WERI-Rb-1 (cell line): ENCODE measurements at regions not wholly inside any gene's neighbourhood (a gene's known extent, or its start where the extent isn't known, plus 50 kb on each side); places are given as distances from the start of the nearest gene placed in this dataset.

Experiments
- DNase-seq: peaks from one replicate; pipeline ENCODE4 v3.0.0-alpha.2; 2020
- H3K27ac ChIP-seq: fragments of 250-450 bp; sonication (Bioruptor Pico); 2 replicates; pipeline ENCODE4 v1.5.1; 2020; ENCODE audit warnings: mild to moderate bottlenecking, moderate library complexity
- H3K27me3 ChIP-seq: fragments of 250-450 bp; sonication (Bioruptor Pico); 2 replicates; pipeline ENCODE4 v1.5.1; 2021; ENCODE audit warnings: mild to moderate bottlenecking, low read depth, moderate library complexity; ENCODE audit not compliant: insufficient read depth, severe bottlenecking
- H3K36me3 ChIP-seq: fragments of 250-450 bp; sonication (Bioruptor Pico); 2 replicates; pipeline ENCODE4 v1.5.1; 2020; ENCODE audit warnings: mild to moderate bottlenecking, moderate library complexity
- H3K4me3 ChIP-seq: 2 replicates; pipeline ENCODE4 v1.5.1; 2011; ENCODE audit warnings: low read depth, mild to moderate bottlenecking, control low read depth, low read length
- H3K9me3 ChIP-seq: fragments of 250-450 bp; sonication (Bioruptor Pico); 2 replicates; pipeline ENCODE4 v1.5.1; 2021; ENCODE audit warnings: mild to moderate bottlenecking, moderate library complexity; ENCODE audit not compliant: severe bottlenecking
- CTCF ChIP-seq: IDR thresholded peaks from 2 replicates; pipeline ENCODE4 v1.5.1; 2011; ENCODE audit warnings: low read depth, mild to moderate bottlenecking, control low read depth, inconsistent platforms, low read length

- Histone ChIP-seq H3K27me3 (no peaks in the 10 kb centered on the region), H3K4me3 (no peak overlapping the region), H3K36me3 (no peaks in the 10 kb centered on the region), H3K9me3 (no peaks in the 10 kb centered on the region), H3K27ac (no peak overlapping the region)
- TF ChIP-seq CTCF, result no peak
- DNase-seq, result no peak
These were observed 213.3 kb upstream of the THBS1 start for GRCh38 chr15:39367596-39367995.

- no peak for DNase-seq
- TF ChIP-seq CTCF, result no peak
- no peak overlapping the region for H3K4me3 ChIP-seq
- no peaks in the 10 kb centered on the region for H3K36me3 ChIP-seq
- no peak overlapping the region for H3K27ac ChIP-seq
- no peaks in the 10 kb centered on the region for H3K9me3 ChIP-seq
- H3K27me3 ChIP-seq, result no peaks in the 10 kb centered on the region
These were observed 211.1 kb upstream of the THBS1 start for GRCh38 chr15:39369768-39370167.

GRCh38 chr15:39376371-39376909 lies 204.4 kb upstream of the THBS1 start:
- Histone ChIP-seq H3K36me3 (no peaks in the 10 kb centered on the region), H3K27ac (no peak overlapping the region), H3K27me3 (peaks cover 2% of the 10 kb centered on the region), H3K9me3 (no peaks in the 10 kb centered on the region), H3K4me3 (no peak overlapping the region)
- no peak for TF ChIP-seq CTCF
- DNase-seq, result no peak

GRCh38 chr15:39381517-39381916 lies 199.4 kb upstream of the THBS1 start:
- Histone ChIP-seq H3K36me3 (no peaks in the 10 kb centered on the region), H3K9me3 (no peaks in the 10 kb centered on the region), H3K27me3 (peaks cover 12% of the 10 kb centered on the region), H3K27ac (no peak overlapping the region), H3K4me3 (no peak overlapping the region)
- TF ChIP-seq CTCF, result no peak
- no peak for DNase-seq

GRCh38 chr15:39388118-39388517 lies 192.8 kb upstream of the THBS1 start:
- DNase-seq, result no peak
- H3K9me3 ChIP-seq, result no peaks in the 10 kb centered on the region
- H3K27me3 ChIP-seq, result peaks cover 35% of the 10 kb centered on the region
- H3K36me3 ChIP-seq, result no peaks in the 10 kb centered on the region
- H3K27ac ChIP-seq, result no peak overlapping the region
- no peak overlapping the region for H3K4me3 ChIP-seq
- TF ChIP-seq CTCF, result no peak

- Histone ChIP-seq H3K27ac (no peak overlapping the region), H3K27me3 (peaks cover 23% of the 10 kb centered on the region), H3K4me3 (no peak overlapping the region), H3K36me3 (no peaks in the 10 kb centered on the region), H3K9me3 (no peaks in the 10 kb centered on the region)
- DNase-seq, result no peak
- no peak for TF ChIP-seq CTCF
These were observed 189.6 kb upstream of the THBS1 start for GRCh38 chr15:39391230-39391629.
